Lower leg skin (tissue), 4 donors: ENCODE measurements at regions not wholly inside any gene's neighbourhood (a gene's known extent, or its start where the extent isn't known, plus 50 kb on each side); places are given as distances from the start of the nearest gene placed in this dataset.

Source experiments
- DNase-seq, 2 donors: peaks; one replicate each; pipeline ENCODE4 v3.0.0-alpha.2; 2019; ENCODE audit warnings: low spot score in 2 of 2
- H3K4me3 ChIP-seq: fragments of 200-600 bp; sonication (generic); 2 replicates; pipeline ENCODE4 v1.5.1; 2017; ENCODE audit warnings: mild to moderate bottlenecking, low read depth; ENCODE audit not compliant: poor library complexity, severe bottlenecking
- POLR2A ChIP-seq, 2 donors: fragments of 450-650 bp; IDR thresholded peaks; one replicate each; pipeline ENCODE4 v1.6.1; 2016 to 2017; ENCODE audit warnings: antibody characterized with exemption in 2 of 2, mild to moderate bottlenecking in 1 of 2, moderate library complexity in 1 of 2
- WGBS, 2 donors: methylation state at CpG; one replicate each; pipeline ENCODE4 v1.1.5; 2018; 5-methylcytosine and 5-hydroxymethylcytosine counted together
- intact Hi-C: fragments of 100-400 bp; cut with DNase I; formaldehyde crosslinking; loops from one replicate; pipeline ENCODE4 v1.15.0; 2023; ENCODE audit warnings: low total_unique reads
- TF ChIP-seq, protein P1 (sequence below), 3 donors: fragments of 450-650 bp; IDR thresholded peaks; one replicate each; pipeline ENCODE4 v1.5.1; 2016; ENCODE audit warnings: antibody characterized with exemption in 3 of 3, mild to moderate bottlenecking in 3 of 3, moderate library complexity in 2 of 3

DNA sequence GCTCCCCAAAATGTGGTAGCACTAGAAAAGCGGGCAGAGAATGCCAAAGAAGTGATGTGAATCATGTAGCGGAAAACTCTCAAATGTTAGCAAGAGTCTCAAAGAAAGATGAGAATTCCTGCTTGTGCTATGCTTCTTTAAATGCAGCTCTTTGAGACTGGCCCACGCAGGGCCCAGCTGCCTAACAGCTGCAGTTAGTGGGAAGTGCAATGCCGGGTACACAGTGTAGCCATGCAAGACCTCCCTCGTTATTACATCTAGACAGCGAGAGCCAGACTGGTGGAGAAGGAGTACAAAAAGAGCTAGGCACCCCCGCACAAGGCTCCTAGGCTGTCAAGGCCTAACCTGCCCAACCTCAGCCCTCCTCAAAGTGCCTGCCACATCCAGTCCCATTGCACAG lies 201.7 kb upstream of the PRDM1 start:
- intact Hi-C loops = no loop called here
- no peak overlapping the region for H3K4me3 ChIP-seq
- TF ChIP-seq, protein P1, sequence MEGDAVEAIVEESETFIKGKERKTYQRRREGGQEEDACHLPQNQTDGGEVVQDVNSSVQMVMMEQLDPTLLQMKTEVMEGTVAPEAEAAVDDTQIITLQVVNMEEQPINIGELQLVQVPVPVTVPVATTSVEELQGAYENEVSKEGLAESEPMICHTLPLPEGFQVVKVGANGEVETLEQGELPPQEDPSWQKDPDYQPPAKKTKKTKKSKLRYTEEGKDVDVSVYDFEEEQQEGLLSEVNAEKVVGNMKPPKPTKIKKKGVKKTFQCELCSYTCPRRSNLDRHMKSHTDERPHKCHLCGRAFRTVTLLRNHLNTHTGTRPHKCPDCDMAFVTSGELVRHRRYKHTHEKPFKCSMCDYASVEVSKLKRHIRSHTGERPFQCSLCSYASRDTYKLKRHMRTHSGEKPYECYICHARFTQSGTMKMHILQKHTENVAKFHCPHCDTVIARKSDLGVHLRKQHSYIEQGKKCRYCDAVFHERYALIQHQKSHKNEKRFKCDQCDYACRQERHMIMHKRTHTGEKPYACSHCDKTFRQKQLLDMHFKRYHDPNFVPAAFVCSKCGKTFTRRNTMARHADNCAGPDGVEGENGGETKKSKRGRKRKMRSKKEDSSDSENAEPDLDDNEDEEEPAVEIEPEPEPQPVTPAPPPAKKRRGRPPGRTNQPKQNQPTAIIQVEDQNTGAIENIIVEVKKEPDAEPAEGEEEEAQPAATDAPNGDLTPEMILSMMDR (IDR thresholded peaks at IDR 0.05) = no peak
- TF ChIP-seq POLR2A (IDR thresholded peaks at IDR 0.05) = no peak
- 82 to 90% methylated on average over 7 of the region's 7 CpGs for WGBS, 2 donors
- DNase-seq = no peak

- H3K4me3 ChIP-seq = no peak overlapping the region
- intact Hi-C loops = no loop called here
- WGBS, 2 donors = 78 to 83% methylated on average over 4 of the region's 4 CpGs
- no peak for TF ChIP-seq POLR2A (IDR thresholded peaks at IDR 0.05)
- TF ChIP-seq, protein P1 (IDR thresholded peaks at IDR 0.05) = no peak
- DNase-seq = no peak
Measured at GRCh38 chr6:105884011-105884410, 202.1 kb upstream of the PRDM1 start.

DNA sequence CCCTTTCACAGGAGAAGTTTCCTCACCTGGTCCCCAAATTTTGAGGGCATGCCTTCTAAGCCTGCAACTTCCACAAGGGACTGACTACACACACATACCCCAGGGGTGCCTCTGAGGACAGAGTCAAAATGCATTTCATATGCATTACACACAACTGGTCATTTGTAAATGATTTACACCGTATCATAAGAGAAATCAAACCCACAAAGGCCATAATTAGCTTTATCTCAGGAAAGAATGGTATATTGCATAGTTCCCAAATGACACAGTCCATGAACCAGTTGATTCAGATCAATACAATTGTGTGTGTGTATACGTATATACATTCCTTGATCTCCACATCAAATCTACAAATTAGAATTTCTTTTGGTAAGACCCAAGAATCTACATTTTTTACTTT lies 203.3 kb upstream of the PRDM1 start:
- intact Hi-C loops = no loop called here
- WGBS, 2 donors = 86 to 92% methylated on average over 2 of the region's 2 CpGs

DNA sequence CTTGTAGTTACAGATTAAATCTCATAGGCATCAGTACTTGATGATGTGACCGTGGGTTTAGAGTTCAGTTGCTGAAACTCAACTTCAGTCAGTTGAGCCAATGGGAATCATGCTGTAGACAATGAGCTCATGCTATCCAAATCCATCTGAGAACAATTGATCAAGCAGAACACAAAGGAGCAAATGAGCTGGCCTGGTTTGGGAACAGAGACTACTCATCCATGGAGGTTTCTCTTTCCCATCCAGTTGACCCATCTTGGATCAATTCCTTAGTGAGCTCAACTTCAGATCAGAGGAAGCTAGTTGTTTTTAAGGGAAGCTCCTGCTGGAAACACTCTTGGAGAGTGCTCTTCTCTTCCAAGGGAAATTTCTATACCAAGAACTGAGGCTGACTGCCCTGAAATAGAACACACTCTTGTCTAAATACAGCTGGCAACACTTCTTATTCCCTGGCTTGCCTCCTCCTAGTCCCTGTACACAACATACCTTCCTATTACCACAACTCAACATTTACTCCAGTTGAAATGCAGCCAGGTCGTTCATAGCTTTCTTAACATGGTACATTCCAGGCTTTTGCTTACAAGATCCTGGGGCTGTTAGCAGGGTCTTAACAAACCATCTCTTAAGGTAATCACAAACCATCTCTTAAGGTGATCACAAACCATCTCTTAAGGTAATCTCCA lies 203.9 kb upstream of the PRDM1 start:
- intact Hi-C loops = no loop called here
- 82 to 85% methylated on average over 2 of the region's 2 CpGs for WGBS, 2 donors
- no peak for DNase-seq
- H3K4me3 ChIP-seq = no peak overlapping the region
- TF ChIP-seq, protein P1 (IDR thresholded peaks at IDR 0.05) = no peak
- no peak for TF ChIP-seq POLR2A (IDR thresholded peaks at IDR 0.05)

More for the DNA sequence above, 203.3 kb upstream of the PRDM1 start:
- no peak for TF ChIP-seq POLR2A (IDR thresholded peaks at IDR 0.05)
- TF ChIP-seq, protein P1 (IDR thresholded peaks at IDR 0.05) = no peak
- H3K4me3 ChIP-seq = no peak overlapping the region
- no peak for DNase-seq

DNA sequence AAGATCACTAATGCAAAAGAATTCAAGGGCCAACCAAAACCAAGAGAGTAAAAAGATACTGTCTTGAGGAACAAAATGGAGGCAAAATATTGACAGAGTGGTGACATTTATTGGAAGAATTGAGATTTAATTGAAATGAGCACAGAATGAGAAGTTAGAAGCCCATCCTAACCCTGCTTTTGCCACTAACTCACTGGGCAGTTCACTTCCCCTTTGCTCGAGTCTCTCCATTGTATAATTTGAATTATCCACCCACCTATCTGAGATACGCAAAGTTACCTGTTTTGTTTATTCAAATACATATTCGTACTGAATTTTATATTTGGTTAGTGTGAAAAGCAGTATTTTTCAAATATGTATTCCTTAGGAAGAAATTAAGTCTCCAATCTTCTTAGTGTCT lies 204.5 kb upstream of the PRDM1 start:
- intact Hi-C loops = no loop called here
- H3K4me3 ChIP-seq = no peak overlapping the region
- WGBS, 2 donors = 87 to 94% methylated on average over 3 of the region's 3 CpGs
- TF ChIP-seq POLR2A (IDR thresholded peaks at IDR 0.05) = no peak
- TF ChIP-seq, protein P1 (IDR thresholded peaks at IDR 0.05) = no peak
- DNase-seq = no peak

DNA sequence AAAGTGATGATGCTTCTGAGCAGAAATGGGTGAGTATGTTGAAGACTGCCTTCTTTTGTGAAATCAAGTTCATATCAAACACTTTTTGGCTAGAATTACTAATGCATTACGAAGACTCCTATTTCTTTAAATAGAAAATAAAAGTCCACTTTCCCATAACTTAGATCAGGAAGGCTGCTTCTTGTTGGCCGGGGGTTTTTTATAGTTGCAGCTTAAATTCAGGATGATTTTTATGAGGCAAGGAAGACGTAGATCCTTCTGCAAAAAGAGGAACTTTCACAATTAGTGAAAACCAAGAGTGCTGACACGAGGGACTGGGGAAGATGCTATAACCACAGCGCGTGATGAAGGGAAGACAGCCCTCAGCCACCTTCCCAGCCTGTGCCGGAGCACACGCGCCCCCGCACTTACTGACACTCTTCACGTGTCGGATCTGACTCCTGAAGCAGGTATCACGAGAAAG lies 206.1 kb upstream of the PRDM1 start:
- WGBS, 2 donors = 74 to 78% methylated on average over 13 of the region's 13 CpGs
- peak in 1 of 2 donors; percentile 43 for DNase-seq
- intact Hi-C loops = no loop called here
- no peak for TF ChIP-seq POLR2A (IDR thresholded peaks at IDR 0.05)
- TF ChIP-seq, protein P1 (IDR thresholded peaks at IDR 0.05) = no peak
- H3K4me3 ChIP-seq = no peak overlapping the region
